H1 (cell line): ENCODE measurements at regions not wholly inside any gene's neighbourhood (a gene's known extent, or its start where the extent isn't known, plus 50 kb on each side); places are given as distances from the start of the nearest gene placed in this dataset.

ENCODE experiments used
- CTCF ChIA-PET: fragments of 300-600 bp; sonication (Branson Sonifier 250); formaldehyde crosslinking; loops from one replicate; lab custom pipeline; 2021; ENCODE audit not compliant: partially characterized antibody; lab: Charles Lee
- POLR2A ChIA-PET: fragments of 300-600 bp; sonication (Branson Sonifier 250); formaldehyde crosslinking; loops from one replicate; lab custom pipeline; 2021; ENCODE audit warnings: inconsistent platforms; ENCODE audit not compliant: partially characterized antibody; lab: Charles Lee
- DNase-seq, 2 experiments: peaks; one replicate each; pipeline versions ENCODE4 v3.0.0 to v3.0.0-alpha.2; 2010 to 2022; ENCODE audit warnings: low spot score in 2 of 2, low read depth in 1 of 2, mixed read lengths in 1 of 2
- FAIRE-seq: peaks from 2 replicates; lab custom pipeline; 2011; peaks lifted over from hg19 to GRCh38; lab: Jason Lieb, UNC
- H2AFZ ChIP-seq: 2 replicates; pipeline ENCODE4 v1.8.1; 2012; ENCODE audit warnings: low read length, inconsistent platforms
- H2AK5ac ChIP-seq: 2 replicates; pipeline ENCODE4 v1.6.1; 2013; ENCODE audit warnings: low read depth, low read length
- H2BK120ac ChIP-seq: replicated peaks from 2 replicates; pipeline ENCODE3; 2013; ENCODE audit warnings: low read depth, low read length, inconsistent platforms
- H2BK12ac ChIP-seq: 2 replicates; pipeline ENCODE4 v1.6.1; 2013; ENCODE audit warnings: low read depth, low read length
- H2BK15ac ChIP-seq: 2 replicates; pipeline ENCODE4 v1.6.1; 2013; ENCODE audit warnings: low read length
- H2BK20ac ChIP-seq: 2 replicates; pipeline ENCODE4 v1.6.1; 2013; ENCODE audit warnings: low read length
- H2BK5ac ChIP-seq: 2 replicates; pipeline ENCODE4 v1.6.1; 2013; ENCODE audit warnings: low read depth, low read length
- H3K14ac ChIP-seq: 2 replicates; pipeline ENCODE4 v1.6.1; 2013; ENCODE audit warnings: inconsistent platforms; ENCODE audit not compliant: insufficient read length
- H3K18ac ChIP-seq: 2 replicates; pipeline ENCODE4 v1.6.1; 2013; ENCODE audit warnings: low read length; ENCODE audit errors: extremely low read depth
- H3K23ac ChIP-seq: 2 replicates; pipeline ENCODE4 v1.6.1; 2013; ENCODE audit warnings: inconsistent platforms; ENCODE audit not compliant: insufficient read length
- H3K23me2 ChIP-seq: 2 replicates; pipeline ENCODE4 v1.6.1; 2013; ENCODE audit warnings: low read depth, low read length
- H3K27ac ChIP-seq: 2 replicates; pipeline ENCODE4 v1.6.1; 2011; ENCODE audit warnings: low read depth, low read length, inconsistent platforms
- H3K27me3 ChIP-seq, 4 experiments: replicated peaks in 1 of 4; 1 replicate in 1 of 4; 2 replicates in 3 of 4; pipeline versions ENCODE4 v1.6.1 to v1.8.1; 2011 to 2013; ENCODE audit warnings: low read length in 3 of 4, mild to moderate bottlenecking in 3 of 4, inconsistent platforms in 2 of 4, mixed read lengths in 2 of 4, moderate library complexity in 1 of 4; ENCODE audit not compliant: control insufficient read depth in 3 of 4, insufficient read depth in 3 of 4; ENCODE audit errors: extremely low read depth in 1 of 4
- H3K36me3 ChIP-seq, 4 experiments: 2 replicates each; pipeline versions ENCODE4 v1.6.1 to v1.8.1; 2011 to 2013; ENCODE audit warnings: mild to moderate bottlenecking in 4 of 4, low read length in 3 of 4, moderate library complexity in 2 of 4, control low read depth in 1 of 4, inconsistent platforms in 1 of 4; ENCODE audit not compliant: insufficient read depth in 4 of 4, control insufficient read depth in 2 of 4
- H3K4ac ChIP-seq: replicated peaks from 2 replicates; pipeline ENCODE3; 2013; ENCODE audit warnings: low read length, low read depth, mixed read lengths, inconsistent platforms; ENCODE audit not compliant: insufficient read length
- H3K4me1 ChIP-seq, 4 experiments: replicated peaks in 1 of 4; 1 replicate in 1 of 4; 2 replicates in 3 of 4; pipeline versions ENCODE4 v1.6.1 to v1.8.1; 2011 to 2013; ENCODE audit warnings: low read length in 3 of 4, inconsistent platforms in 2 of 4, mixed read lengths in 1 of 4; ENCODE audit not compliant: insufficient read depth in 4 of 4, control insufficient read depth in 3 of 4
- H3K4me2 ChIP-seq, 2 experiments: 2 replicates each; pipeline versions ENCODE4 v1.6.1 to v1.8.1; 2011 to 2013; ENCODE audit warnings: low read depth in 2 of 2, low read length in 2 of 2, control low read depth in 1 of 2, inconsistent platforms in 1 of 2, mild to moderate bottlenecking in 1 of 2; ENCODE audit not compliant: insufficient read depth in 1 of 2
- H3K4me3 ChIP-seq, 4 experiments: fragments of 200-600, 300-600 bp in 1 of 4; sonication (generic), shearing (Covaris generic), sonication (Bioruptor Twin) in 1 of 4; 2 replicates each; pipeline versions ENCODE4 v1.5.1 to v1.8.1; 2011 to 2016; ENCODE audit warnings: low read length in 4 of 4, low read depth in 3 of 4, control low read depth in 2 of 4, inconsistent platforms in 2 of 4, mild to moderate bottlenecking in 2 of 4, mixed read lengths in 1 of 4, moderate library complexity in 1 of 4; ENCODE audit not compliant: insufficient read depth in 2 of 4; ENCODE audit errors: extremely low read depth in 1 of 4
- H3K56ac ChIP-seq: replicated peaks from 2 replicates; pipeline ENCODE3; 2013; ENCODE audit warnings: low read depth, mild to moderate bottlenecking, mixed read lengths, low read length, inconsistent platforms; ENCODE audit not compliant: insufficient read length
- H3K79me1 ChIP-seq: 2 replicates; pipeline ENCODE4 v1.6.1; 2013; ENCODE audit warnings: low read depth, low read length, control low read depth
- H3K79me2 ChIP-seq, 2 experiments: 2 replicates each; pipeline versions ENCODE4 v1.6.1 to v1.8.1; 2012 to 2013; ENCODE audit warnings: low read length in 2 of 2, mild to moderate bottlenecking in 2 of 2, inconsistent platforms in 1 of 2; ENCODE audit not compliant: insufficient read depth in 2 of 2, control insufficient read depth in 1 of 2
- H3K9ac ChIP-seq, 4 experiments: replicated peaks in 1 of 4; 1 replicate in 1 of 4; 2 replicates in 3 of 4; pipeline versions ENCODE4 v1.6.1 to v1.8.1; 2011 to 2013; ENCODE audit warnings: low read depth in 3 of 4, low read length in 3 of 4, control low read depth in 2 of 4, mild to moderate bottlenecking in 2 of 4, moderate library complexity in 2 of 4, inconsistent platforms in 1 of 4; ENCODE audit errors: extremely low read depth in 1 of 4
- H3K9me3 ChIP-seq, 2 experiments: 2 replicates each; pipeline versions ENCODE4 v1.6.1 to v1.8.1; 2012 to 2013; ENCODE audit warnings: mild to moderate bottlenecking in 2 of 2, moderate library complexity in 2 of 2, control low read depth in 1 of 2, inconsistent platforms in 1 of 2, low read depth in 1 of 2, low read length in 1 of 2, mixed read lengths in 1 of 2; ENCODE audit not compliant: insufficient read depth in 2 of 2
- H4K20me1 ChIP-seq, 2 experiments: replicated peaks in 1 of 2; 2 replicates each; pipeline versions ENCODE3 to v1.8.1; 2011 to 2013; ENCODE audit warnings: inconsistent platforms in 2 of 2, low read length in 2 of 2, mild to moderate bottlenecking in 1 of 2; ENCODE audit not compliant: insufficient read depth in 2 of 2, control insufficient read depth in 1 of 2
- H4K5ac ChIP-seq: 2 replicates; pipeline ENCODE4 v1.6.1; 2013; ENCODE audit warnings: low read length, low read depth, mixed read lengths, inconsistent platforms; ENCODE audit not compliant: insufficient read length
- H4K8ac ChIP-seq: 2 replicates; pipeline ENCODE4 v1.8.0; 2013; ENCODE audit warnings: mild to moderate bottlenecking, moderate library complexity, low read length, inconsistent platforms; ENCODE audit not compliant: insufficient read depth; ENCODE audit errors: extremely low read depth
- H4K91ac ChIP-seq: replicated peaks from 2 replicates; pipeline ENCODE3; 2013; ENCODE audit warnings: low read length, mixed read lengths, inconsistent platforms; ENCODE audit not compliant: insufficient read length
- CTCF ChIP-seq, 3 experiments: IDR thresholded peaks; 1 replicate in 2 of 3; 2 replicates in 1 of 3; pipeline versions ENCODE4 v1.5.1 to v1.6.1; 2011; ENCODE audit warnings: low read length in 3 of 3, mild to moderate bottlenecking in 3 of 3, inconsistent platforms in 2 of 3, low read depth in 1 of 3, moderate library complexity in 1 of 3; ENCODE audit not compliant: insufficient read depth in 1 of 3; ENCODE audit errors: control extremely low read depth in 1 of 3
- EP300 ChIP-seq, 2 experiments: IDR thresholded peaks; 1 replicate in 1 of 2; 2 replicates in 1 of 2; pipeline ENCODE4 v1.6.1; 2011 to 2012; ENCODE audit warnings: low read depth in 2 of 2, low read length in 2 of 2, mild to moderate bottlenecking in 2 of 2, borderline replicate concordance in 1 of 2, inconsistent platforms in 1 of 2, moderate library complexity in 1 of 2
- EZH2 ChIP-seq: fragments of 200-600 bp; sonication (generic); IDR thresholded peaks from 2 replicates; pipeline ENCODE4 v1.7.1; 2012; ENCODE audit warnings: low read depth, mild to moderate bottlenecking, moderate library complexity, low read length, inconsistent platforms; ENCODE audit not compliant: severe bottlenecking
- GABPA ChIP-seq: IDR thresholded peaks from 2 replicates; pipeline ENCODE4 v1.6.1; 2011; ENCODE audit warnings: mild to moderate bottlenecking, low read length, moderate library complexity, borderline replicate concordance; ENCODE audit not compliant: insufficient read depth
- HDAC2 ChIP-seq, 2 experiments: fragments of 300-600 bp in 1 of 2; sonication (generic) in 1 of 2; IDR thresholded peaks; 2 replicates each; pipeline ENCODE4 v1.6.1; 2011 to 2012; ENCODE audit warnings: low read depth in 2 of 2, low read length in 2 of 2, mild to moderate bottlenecking in 2 of 2, moderate library complexity in 2 of 2, borderline replicate concordance in 1 of 2, inconsistent platforms in 1 of 2
- KDM1A ChIP-seq: fragments of 200-600, 300-600 bp; sonication (generic); IDR thresholded peaks from 2 replicates; pipeline ENCODE4 v1.7.1; 2016; ENCODE audit warnings: mild to moderate bottlenecking, low read length, borderline replicate concordance
- POLR2A ChIP-seq, 2 experiments: IDR thresholded peaks; 1 replicate in 1 of 2; 2 replicates in 1 of 2; pipeline ENCODE4 v1.6.1; 2011; ENCODE audit warnings: low read depth in 2 of 2, low read length in 2 of 2, mild to moderate bottlenecking in 2 of 2; ENCODE audit errors: control extremely low read depth in 1 of 2
- POU5F1 ChIP-seq: IDR thresholded peaks from 2 replicates; pipeline ENCODE4 v1.6.1; 2011; ENCODE audit warnings: low read depth, mild to moderate bottlenecking, low read length, moderate library complexity
- SP1 ChIP-seq: IDR thresholded peaks from 2 replicates; pipeline ENCODE4 v1.6.1; 2011; ENCODE audit warnings: low read depth, low read length
- WGBS, 2 experiments: shearing (Covaris generic) in 1 of 2; methylation state at CpG; one replicate each; pipeline versions ENCODE4 v1.1.6 to v1.1.7; 2013 to 2015; ENCODE audit warnings: low lambda C conversion rate in 2 of 2, mixed read lengths in 2 of 2, inconsistent platforms in 1 of 2, low coverage in 1 of 2, missing lambda C conversion rate in 1 of 2; ENCODE audit not compliant: insufficient replicate concordance in 2 of 2, insufficient coverage in 1 of 2, insufficient read length in 1 of 2; ENCODE audit errors: extremely low coverage in 1 of 2, missing lambda C conversion rate in 1 of 2; 5-methylcytosine and 5-hydroxymethylcytosine counted together

DNA sequence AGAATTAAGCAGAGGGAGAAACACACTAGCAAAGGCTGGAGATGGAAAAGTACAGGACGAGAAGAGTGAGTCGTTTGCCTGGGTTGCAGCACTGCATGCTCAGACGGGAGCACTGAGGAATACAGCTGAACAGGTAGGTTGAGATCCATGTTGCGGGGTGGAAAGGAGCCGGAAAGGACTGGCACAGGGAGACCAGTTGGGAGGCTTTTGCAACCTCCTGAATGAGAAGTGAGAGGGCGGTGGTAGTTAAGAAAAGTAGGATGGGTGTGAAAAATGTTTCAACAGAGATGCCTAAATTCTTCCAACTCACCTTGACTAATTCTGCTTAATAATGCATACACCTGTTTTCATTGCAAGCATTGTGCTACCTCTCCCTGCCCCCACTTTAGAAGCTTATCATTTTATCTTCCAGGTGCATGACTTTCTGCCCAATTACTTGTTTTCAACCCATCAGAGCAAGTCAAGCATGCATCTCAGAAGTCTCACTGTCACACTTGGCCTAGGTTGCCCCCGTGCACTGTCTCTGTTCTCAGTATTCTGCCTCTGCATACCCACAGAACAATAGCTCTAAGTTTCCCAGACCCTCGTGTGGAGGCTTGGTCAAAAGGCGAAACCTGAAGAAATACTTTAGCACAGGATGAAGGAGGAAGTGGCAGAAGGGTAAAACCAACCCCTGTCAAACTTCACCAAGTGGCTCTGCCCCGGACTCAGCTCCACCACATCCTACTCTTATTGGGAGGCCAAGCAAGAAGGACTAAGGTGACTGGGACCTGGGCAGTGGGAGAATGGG, 199.3 kb upstream of the BCL6 start:
- no peak for DNase-seq
- POLR2A ChIA-PET, result no interaction called here
- TF ChIP-seq EP300 (IDR thresholded peaks at IDR 0.05; ENCODE audit: borderline replicate concordance in 1 of 2, low read depth in 2 of 2, low read length in 2 of 2), result no peak
- no peak for TF ChIP-seq EZH2
- no peak for TF ChIP-seq POU5F1
- no peak for TF ChIP-seq GABPA
- TF ChIP-seq SP1, result no peak
- no peak for TF ChIP-seq KDM1A
- no peak for TF ChIP-seq CTCF (IDR thresholded peaks at IDR 0.05; ENCODE audit: control extremely low read depth in 1 of 3, insufficient read depth in 1 of 3, low read depth in 1 of 3, low read length in 3 of 3)
- no peak for TF ChIP-seq POLR2A (IDR thresholded peaks at IDR 0.05; ENCODE audit: control extremely low read depth in 1 of 2, low read depth in 2 of 2, low read length in 2 of 2)
- TF ChIP-seq HDAC2 (IDR thresholded peaks at IDR 0.05; ENCODE audit: borderline replicate concordance in 1 of 2, low read depth in 2 of 2, low read length in 2 of 2), result no peak

More for the DNA sequence above, 199.3 kb upstream of the BCL6 start:
- Histone ChIP-seq H3K36me3 (no peaks in the 10 kb centered on the region), H3K79me2 (no peaks in the 10 kb centered on the region), H3K27me3 (no peaks in the 10 kb centered on the region), H3K56ac (no peak overlapping the region), H4K20me1 (no peaks in the 10 kb centered on the region), H3K4me1 (peaks cover 0 to 5% (median 2%) of the 10 kb centered on the region in 4 experiments; a peak in 4 of 7 replicates), H2AK5ac (no peak overlapping the region), H4K8ac (no peak overlapping the region), H2AFZ (peak overlapping the region; percentile 66; the same call in 1 of the 2 replicates), H3K23me2 (no peaks in the 10 kb centered on the region), H3K4me2 (no peak overlapping the region; a peak in 1 of 4 replicates), H3K79me1 (no peaks in the 10 kb centered on the region), H2BK120ac (no peak overlapping the region), H4K91ac (peak overlapping the region; percentile 4), H3K9ac (no peak overlapping the region), H2BK12ac (no peak overlapping the region), H3K4me3 (no peak overlapping the region), H2BK5ac (no peak overlapping the region; the same call in 1 of the 2 replicates), H3K27ac (no peak overlapping the region), H2BK20ac (0 out of 2 replicates have a peak overlapping the region, but pooled peaks have one; percentile 52), H3K14ac (no peak overlapping the region), H3K4ac (no peak overlapping the region), H4K5ac (no peak overlapping the region), H3K23ac (no peak overlapping the region), H3K18ac (no peak overlapping the region), H2BK15ac (no peak overlapping the region), H3K9me3 (no peaks in the 10 kb centered on the region)
- FAIRE-seq, result no peak
- CTCF ChIA-PET, result interaction anchor here (1.2 to 1.9 kb wide), 4 partner anchors 18 to 204 kb away, joined by 3 to 6 read pairs (median 4); no protein-coding TSS in a partner anchor
- WGBS, 2 experiments, result 83% methylated on average over 10 of the region's 10 CpGs; no CpG with 5 or more reads in 1 of the 2 experiments
